Mesenchymal stem cell (in vitro differentiated cells and primary cell): ENCODE measurements at regions not wholly inside any gene's neighbourhood (a gene's known extent, or its start where the extent isn't known, plus 50 kb on each side); places are given as distances from the start of the nearest gene placed in this dataset.

Experiments
- DNase-seq: peaks from one replicate; pipeline ENCODE4 v3.0.0-alpha.2; 2013
- H2AFZ ChIP-seq: one replicate; pipeline ENCODE4 v1.6.1; 2013; ENCODE audit warnings: low read depth, mild to moderate bottlenecking, control low read depth, inconsistent platforms, low read length, moderate library complexity
- H2AK5ac ChIP-seq: 2 replicates; pipeline ENCODE4 v1.6.1; 2013; ENCODE audit warnings: low read length, moderate library complexity, mild to moderate bottlenecking, inconsistent platforms; ENCODE audit not compliant: severe bottlenecking
- H2BK120ac ChIP-seq: one replicate; pipeline ENCODE4 v1.6.1; 2013; ENCODE audit warnings: low read depth, mild to moderate bottlenecking, inconsistent platforms, low read length, moderate library complexity
- H2BK12ac ChIP-seq, 2 experiments: one replicate each; pipeline ENCODE4 v1.6.1; 2013; ENCODE audit warnings: inconsistent platforms in 2 of 2, low read length in 2 of 2, mild to moderate bottlenecking in 2 of 2, moderate library complexity in 2 of 2, control low read depth in 1 of 2
- H2BK15ac ChIP-seq: one replicate; pipeline ENCODE4 v1.6.1; 2013; ENCODE audit warnings: mild to moderate bottlenecking, low read depth, inconsistent platforms; ENCODE audit not compliant: poor library complexity, severe bottlenecking
- H2BK5ac ChIP-seq: 2 replicates; pipeline ENCODE4 v1.6.1; 2013; ENCODE audit warnings: low read depth, mild to moderate bottlenecking, low read length, control low read depth, inconsistent platforms; ENCODE audit not compliant: poor library complexity, severe bottlenecking
- H3K14ac ChIP-seq, 2 experiments: one replicate each; pipeline ENCODE4 v1.6.1; 2013; ENCODE audit warnings: inconsistent platforms in 2 of 2, low read length in 2 of 2, control low read depth in 1 of 2, mild to moderate bottlenecking in 1 of 2, moderate library complexity in 1 of 2
- H3K18ac ChIP-seq, 2 experiments: one replicate each; pipeline ENCODE4 v1.6.1; 2013; ENCODE audit warnings: inconsistent platforms in 2 of 2, low read length in 2 of 2, control low read depth in 1 of 2, low read depth in 1 of 2, mild to moderate bottlenecking in 1 of 2
- H3K23ac ChIP-seq, 2 experiments: one replicate each; pipeline ENCODE4 v1.6.1; 2013; ENCODE audit warnings: inconsistent platforms in 2 of 2, low read length in 2 of 2, mild to moderate bottlenecking in 2 of 2, moderate library complexity in 2 of 2, control low read depth in 1 of 2
- H3K27ac ChIP-seq: 2 replicates; pipeline ENCODE4 v1.5.1; 2013; ENCODE audit warnings: mild to moderate bottlenecking, moderate library complexity, low read length, control low read depth, inconsistent platforms; ENCODE audit not compliant: poor library complexity, severe bottlenecking
- H3K27me3 ChIP-seq, 2 experiments: 2 replicates each; pipeline versions ENCODE4 v1.6.1 to v1.7.0; 2013; ENCODE audit warnings: low read length in 2 of 2, mild to moderate bottlenecking in 2 of 2, moderate library complexity in 2 of 2, control low read depth in 1 of 2, inconsistent platforms in 1 of 2; ENCODE audit not compliant: control insufficient read depth in 1 of 2, insufficient read depth in 1 of 2
- H3K36me3 ChIP-seq, 2 experiments: 2 replicates each; pipeline versions ENCODE4 v1.6.1 to v1.7.0; 2013; ENCODE audit warnings: low read length in 2 of 2, control low read depth in 1 of 2, inconsistent platforms in 1 of 2, low read depth in 1 of 2, mild to moderate bottlenecking in 1 of 2; ENCODE audit not compliant: insufficient read depth in 2 of 2, control insufficient read depth in 1 of 2
- H3K4ac ChIP-seq, 2 experiments: one replicate each; pipeline ENCODE4 v1.6.1; 2013; ENCODE audit warnings: inconsistent platforms in 2 of 2, low read length in 2 of 2, mild to moderate bottlenecking in 2 of 2, moderate library complexity in 2 of 2, control low read depth in 1 of 2, low read depth in 1 of 2
- H3K4me1 ChIP-seq: 2 replicates; pipeline ENCODE4 v1.6.1; 2013; ENCODE audit warnings: low read depth, low read length, control low read depth; ENCODE audit not compliant: control insufficient read depth, insufficient read depth
- H3K4me2 ChIP-seq: 2 replicates; pipeline ENCODE4 v1.6.1; 2013; ENCODE audit warnings: low read length, mild to moderate bottlenecking, inconsistent platforms; ENCODE audit not compliant: poor library complexity, severe bottlenecking
- H3K4me3 ChIP-seq, 2 experiments: 2 replicates each; pipeline versions ENCODE4 v1.5.1 to v1.7.0; 2013; ENCODE audit warnings: low read length in 2 of 2, mild to moderate bottlenecking in 2 of 2, control low read depth in 1 of 2, low read depth in 1 of 2; ENCODE audit not compliant: insufficient read depth in 1 of 2
- H3K79me1 ChIP-seq: replicated peaks from 2 replicates; pipeline ENCODE4 v1.6.1; 2013; ENCODE audit warnings: mild to moderate bottlenecking, control low read depth, low read length, inconsistent platforms; ENCODE audit not compliant: poor library complexity, severe bottlenecking
- H3K9ac ChIP-seq: 2 replicates; pipeline ENCODE4 v1.7.0; 2013; ENCODE audit warnings: mild to moderate bottlenecking, low read length, moderate library complexity
- H3K9me3 ChIP-seq: 2 replicates; pipeline ENCODE4 v1.7.0; 2013; ENCODE audit warnings: mild to moderate bottlenecking, low read length; ENCODE audit not compliant: control insufficient read depth
- H4K8ac ChIP-seq: one replicate; pipeline ENCODE4 v1.6.1; 2013; ENCODE audit warnings: inconsistent platforms, mild to moderate bottlenecking, low read length, moderate library complexity
- H4K91ac ChIP-seq: one replicate; pipeline ENCODE4 v1.6.1; 2013; ENCODE audit warnings: mild to moderate bottlenecking, low read length, inconsistent platforms
- WGBS: methylation state at CpG from one replicate; pipeline ENCODE4 v1.1.7; 2013; ENCODE audit warnings: mixed read lengths; 5-methylcytosine and 5-hydroxymethylcytosine counted together

- Histone ChIP-seq H4K8ac (no peak overlapping the region), H3K27me3 (no peaks in the 10 kb centered on the region), H2AK5ac (no peak overlapping the region), H2BK15ac (no peak overlapping the region), H3K23ac (no peak overlapping the region), H3K4me3 (no peak overlapping the region), H2AFZ (no peak overlapping the region), H3K18ac (no peak overlapping the region), H3K4me2 (no peak overlapping the region), H3K27ac (peak overlapping the region; percentile 80), H3K14ac (no peak overlapping the region), H3K4ac (no peak overlapping the region), H3K4me1 (peaks cover 12% of the 10 kb centered on the region), H3K36me3 (peaks cover 4 to 5% of the 10 kb centered on the region in 2 experiments), H4K91ac (no peak overlapping the region), H3K9me3 (no peaks in the 10 kb centered on the region), H2BK12ac (no peak overlapping the region), H3K79me1 (peaks cover 3% of the 10 kb centered on the region), H3K9ac (no peak overlapping the region), H2BK5ac (no peak overlapping the region), H2BK120ac (no peak overlapping the region)
- no peak for DNase-seq
- WGBS = 100% methylated on average over 1 of the region's 1 CpG
Measured at GRCh38 chr18:46256078-46256477, 151.9 kb downstream of the HAUS1 start.

GRCh38 chr18:46257366-46257765 is 153.2 kb downstream of the HAUS1 start:
- H3K14ac ChIP-seq = no peak overlapping the region
- no peak overlapping the region for H3K4me2 ChIP-seq
- no peak overlapping the region for H3K4me3 ChIP-seq
- no peaks in the 10 kb centered on the region for H3K9me3 ChIP-seq
- H3K79me1 ChIP-seq = peaks cover 1% of the 10 kb centered on the region
- peaks cover 4 to 5% of the 10 kb centered on the region in 2 experiments for H3K36me3 ChIP-seq
- H3K4me1 ChIP-seq = peaks cover 10% of the 10 kb centered on the region
- no peak overlapping the region for H2BK120ac ChIP-seq
- no peak overlapping the region for H2BK12ac ChIP-seq
- H2AFZ ChIP-seq = no peak overlapping the region
- no peak overlapping the region for H3K9ac ChIP-seq
- H3K23ac ChIP-seq = no peak overlapping the region
- no peak overlapping the region for H2BK5ac ChIP-seq
- H4K91ac ChIP-seq = no peak overlapping the region
- 94% methylated on average over 3 of the region's 3 CpGs for WGBS
- peak overlapping the region; percentile 23 for H3K27ac ChIP-seq
- no peak for DNase-seq
- no peak overlapping the region for H3K4ac ChIP-seq
- no peak overlapping the region for H2BK15ac ChIP-seq
- H2AK5ac ChIP-seq = peak overlapping the region; percentile 83
- H4K8ac ChIP-seq = no peak overlapping the region
- H3K27me3 ChIP-seq = no peaks in the 10 kb centered on the region
- no peak overlapping the region for H3K18ac ChIP-seq

- WGBS = 36% methylated on average over 3 of the region's 4 CpGs
- Histone ChIP-seq H3K9me3 (no peaks in the 10 kb centered on the region), H4K8ac (no peak overlapping the region)
Measured at GRCh38 chr18:46260016-46260878, 156.1 kb downstream of the HAUS1 start.

GRCh38 chr18:46260879-46261143 is 156.6 kb downstream of the HAUS1 start:
- no peak overlapping the region for H2AFZ ChIP-seq
- peak overlapping the region; percentile 93 for H3K27ac ChIP-seq
- H2BK15ac ChIP-seq = no peak overlapping the region
- no peaks in the 10 kb centered on the region for H3K27me3 ChIP-seq
- 100% methylated on average over 1 of the region's 3 CpGs for WGBS
- no peak overlapping the region for H3K4me3 ChIP-seq
- H4K8ac ChIP-seq = no peak overlapping the region
- H3K36me3 ChIP-seq = peaks cover 7 to 33% of the 10 kb centered on the region in 2 experiments
- H4K91ac ChIP-seq = no peak overlapping the region
- H2AK5ac ChIP-seq = no peak overlapping the region
- no peak overlapping the region for H3K9ac ChIP-seq
- H3K23ac ChIP-seq = no peak overlapping the region
- H2BK12ac ChIP-seq = no peak overlapping the region
- peaks cover 12% of the 10 kb centered on the region for H3K4me1 ChIP-seq
- H3K9me3 ChIP-seq = no peaks in the 10 kb centered on the region
- peak; percentile 43 for DNase-seq
- no peak overlapping the region for H3K14ac ChIP-seq
- H3K4ac ChIP-seq = no peak overlapping the region
- no peak overlapping the region for H3K18ac ChIP-seq
- no peak overlapping the region for H2BK5ac ChIP-seq
- H3K79me1 ChIP-seq = peaks cover 4% of the 10 kb centered on the region
- H2BK120ac ChIP-seq = no peak overlapping the region
- no peak overlapping the region for H3K4me2 ChIP-seq

More at GRCh38 chr18:46260016-46260878, 156.1 kb downstream of the HAUS1 start:
- Histone ChIP-seq H3K27ac (peak overlapping the region; percentile 93), H3K4me3 (no peak overlapping the region), H3K79me1 (peaks cover 4% of the 10 kb centered on the region), H2BK120ac (no peak overlapping the region), H3K27me3 (no peaks in the 10 kb centered on the region), H2AK5ac (peak overlapping the region; percentile 93), H2BK15ac (no peak overlapping the region), H3K36me3 (peaks cover 7 to 27% of the 10 kb centered on the region in 2 experiments), H3K18ac (no peak overlapping the region), H2BK12ac (no peak overlapping the region), H2AFZ (no peak overlapping the region), H3K4ac (no peak overlapping the region), H3K23ac (no peak overlapping the region), H3K4me1 (peaks cover 14% of the 10 kb centered on the region), H2BK5ac (peak overlapping the region; percentile 66), H3K14ac (no peak overlapping the region), H3K9ac (no peak overlapping the region), H4K91ac (peak overlapping the region; percentile 72), H3K4me2 (no peak overlapping the region)
- peak; percentile 69 for DNase-seq
